ACC112 (cell line): ENCODE measurements at regions not wholly inside any gene's neighbourhood (a gene's known extent, or its start where the extent isn't known, plus 50 kb on each side); places are given as distances from the start of the nearest gene placed in this dataset.

Experiments used
- H2AFZ ChIP-seq: fragments of 200-600 bp; sonication (generic); one replicate; pipeline ENCODE4 v1.6.0; 2017; ENCODE audit warnings: antibody characterized with exemption, low read length; ENCODE audit not compliant: unreplicated experiment
- H3K27ac ChIP-seq: fragments of 200-600 bp; sonication (generic); 2 replicates; pipeline ENCODE4 v1.5.1; 2014; ENCODE audit warnings: low read depth, mild to moderate bottlenecking, antibody characterized with exemption, low read length, moderate library complexity
- H3K27me3 ChIP-seq: fragments of 200-600 bp; sonication (generic); 2 replicates; pipeline ENCODE4 v1.6.1; 2014; ENCODE audit warnings: mild to moderate bottlenecking, antibody characterized with exemption, low read length, moderate library complexity, mixed read lengths; ENCODE audit not compliant: insufficient read depth
- H3K36me3 ChIP-seq: fragments of 200-600 bp; sonication (generic); 2 replicates; pipeline ENCODE4 v1.6.1; 2016; ENCODE audit warnings: mild to moderate bottlenecking, antibody characterized with exemption, low read length, moderate library complexity, mixed read lengths; ENCODE audit not compliant: insufficient read depth
- H3K4me1 ChIP-seq: fragments of 200-600 bp; sonication (generic); one replicate; pipeline ENCODE4 v1.6.1; 2016; ENCODE audit warnings: low read length, mixed read lengths; ENCODE audit not compliant: insufficient read depth, unreplicated experiment, control insufficient read depth
- H3K4me3 ChIP-seq: fragments of 200-600 bp; sonication (generic); 2 replicates; pipeline ENCODE4 v1.5.1; 2014; ENCODE audit warnings: mild to moderate bottlenecking, low read depth, low read length
- H3K79me2 ChIP-seq: fragments of 200-600 bp; sonication (generic); one replicate; pipeline ENCODE4 v1.6.0; 2016; ENCODE audit warnings: low read length; ENCODE audit not compliant: control insufficient read depth, unreplicated experiment, insufficient read depth

GRCh38 chr2:12605936-12606335 lies 110.8 kb upstream of the TRIB2 start:
- Histone ChIP-seq H3K79me2 (no peaks in the 10 kb centered on the region), H3K27me3 (no peaks in the 10 kb centered on the region), H3K27ac (no peak overlapping the region), H3K36me3 (no peaks in the 10 kb centered on the region), H2AFZ (no peak overlapping the region), H3K4me3 (no peak overlapping the region), H3K4me1 (peaks cover 7% of the 10 kb centered on the region)

- H2AFZ ChIP-seq, result peak overlapping the region; percentile 37
- H3K4me1 ChIP-seq, result peaks cover 7% of the 10 kb centered on the region
- no peak overlapping the region for H3K4me3 ChIP-seq
- H3K27ac ChIP-seq, result no peak overlapping the region
- H3K36me3 ChIP-seq, result no peaks in the 10 kb centered on the region
- H3K79me2 ChIP-seq, result no peaks in the 10 kb centered on the region
- no peaks in the 10 kb centered on the region for H3K27me3 ChIP-seq
These were observed 110.2 kb upstream of the TRIB2 start for GRCh38 chr2:12606472-12607000.

GRCh38 chr2:12607971-12608370 lies 108.8 kb upstream of the TRIB2 start:
- Histone ChIP-seq H3K36me3 (no peaks in the 10 kb centered on the region), H3K27ac (no peak overlapping the region), H3K4me1 (peaks cover 7% of the 10 kb centered on the region), H2AFZ (no peak overlapping the region), H3K27me3 (no peaks in the 10 kb centered on the region), H3K79me2 (no peaks in the 10 kb centered on the region), H3K4me3 (no peak overlapping the region)

DNA sequence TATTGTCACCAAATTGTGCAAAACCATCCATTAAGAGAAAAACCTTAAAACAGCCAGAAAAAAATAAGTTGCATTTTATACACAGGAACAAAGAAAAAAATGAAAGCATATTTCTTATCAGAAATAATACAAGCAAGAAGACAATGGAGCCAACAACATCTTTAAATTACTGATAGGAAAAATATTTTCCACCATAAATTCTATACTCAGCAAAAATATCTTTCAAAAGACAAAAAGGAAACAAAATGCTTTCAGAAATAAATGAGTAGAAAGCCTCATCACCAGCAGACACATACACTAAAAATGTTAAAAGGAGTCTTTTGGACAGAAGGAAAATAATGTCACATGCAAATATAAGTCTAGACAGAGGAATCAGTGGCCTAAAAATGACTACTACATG lies 106.4 kb upstream of the TRIB2 start:
- Histone ChIP-seq H3K36me3 (no peaks in the 10 kb centered on the region), H2AFZ (no peak overlapping the region)

GRCh38 chr2:12612168-12612567 lies 104.6 kb upstream of the TRIB2 start:
- H3K27me3 ChIP-seq, result no peaks in the 10 kb centered on the region
- no peaks in the 10 kb centered on the region for H3K4me1 ChIP-seq
- no peak overlapping the region for H3K27ac ChIP-seq
- no peaks in the 10 kb centered on the region for H3K79me2 ChIP-seq
- no peak overlapping the region for H3K4me3 ChIP-seq
- no peak overlapping the region for H2AFZ ChIP-seq
- no peaks in the 10 kb centered on the region for H3K36me3 ChIP-seq

More for the DNA sequence above, 106.4 kb upstream of the TRIB2 start:
- no peaks in the 10 kb centered on the region for H3K79me2 ChIP-seq
- peaks cover 7% of the 10 kb centered on the region for H3K4me1 ChIP-seq
- H3K27ac ChIP-seq, result no peak overlapping the region
- no peak overlapping the region for H3K4me3 ChIP-seq
- no peaks in the 10 kb centered on the region for H3K27me3 ChIP-seq

DNA sequence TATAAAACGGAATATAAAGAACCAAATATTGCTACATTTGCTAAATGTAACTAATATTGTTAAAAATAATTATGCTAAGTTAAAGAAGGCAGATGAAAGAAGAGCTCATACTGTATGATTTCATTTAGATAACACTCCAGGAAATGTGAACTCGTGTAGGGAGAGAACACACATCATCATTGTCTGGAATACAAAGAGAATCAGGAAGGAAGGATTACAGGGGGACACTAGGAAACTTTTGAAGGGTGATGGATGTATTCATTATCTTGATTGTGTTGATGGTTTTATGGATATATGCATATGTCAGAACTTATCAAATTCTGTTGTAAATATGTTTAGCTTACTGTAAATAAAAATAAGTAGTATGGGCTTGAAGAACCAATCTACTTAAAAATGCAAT lies 104.1 kb upstream of the TRIB2 start:
- H3K4me1 ChIP-seq, result no peaks in the 10 kb centered on the region
- no peak overlapping the region for H3K4me3 ChIP-seq
- H2AFZ ChIP-seq, result no peak overlapping the region
- no peaks in the 10 kb centered on the region for H3K27me3 ChIP-seq
- no peaks in the 10 kb centered on the region for H3K79me2 ChIP-seq
- H3K36me3 ChIP-seq, result no peaks in the 10 kb centered on the region
- no peak overlapping the region for H3K27ac ChIP-seq

GRCh38 chr2:12613137-12613835 lies 103.5 kb upstream of the TRIB2 start:
- H3K27ac ChIP-seq, result no peak overlapping the region

DNA sequence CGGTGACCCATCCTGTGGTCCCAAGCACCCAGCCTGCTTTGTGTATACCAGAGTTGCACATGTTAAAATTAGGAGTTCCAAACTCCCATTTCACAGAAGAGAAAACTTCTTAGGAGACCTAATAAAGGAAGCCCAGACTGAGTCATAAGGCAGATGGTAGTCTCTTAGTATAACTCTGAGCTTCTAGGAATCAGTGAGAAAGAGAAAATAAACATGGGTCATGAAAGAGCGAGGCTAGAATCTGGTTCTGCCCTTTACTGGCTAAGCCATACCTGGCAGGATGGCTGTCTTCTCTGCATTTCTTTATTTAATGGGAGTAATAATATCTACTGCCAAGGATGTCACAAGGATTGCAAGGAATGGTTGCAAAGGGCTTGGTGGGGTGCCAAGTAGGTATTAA lies 101.2 kb upstream of the TRIB2 start:
- H3K36me3 ChIP-seq, result no peaks in the 10 kb centered on the region
- no peak overlapping the region for H3K27ac ChIP-seq
- no peaks in the 10 kb centered on the region for H3K79me2 ChIP-seq
- H3K27me3 ChIP-seq, result no peaks in the 10 kb centered on the region
- H3K4me1 ChIP-seq, result peaks cover 13% of the 10 kb centered on the region
- H3K4me3 ChIP-seq, result no peak overlapping the region
- no peak overlapping the region for H2AFZ ChIP-seq

More at GRCh38 chr2:12613137-12613835, 103.5 kb upstream of the TRIB2 start:
- Histone ChIP-seq H3K4me3 (no peak overlapping the region), H3K27me3 (no peaks in the 10 kb centered on the region), H3K4me1 (no peaks in the 10 kb centered on the region), H2AFZ (no peak overlapping the region), H3K36me3 (no peaks in the 10 kb centered on the region), H3K79me2 (no peaks in the 10 kb centered on the region)

- H3K27ac ChIP-seq, result no peak overlapping the region
- no peaks in the 10 kb centered on the region for H3K27me3 ChIP-seq
- H3K4me1 ChIP-seq, result peaks cover 15% of the 10 kb centered on the region
- H3K79me2 ChIP-seq, result no peaks in the 10 kb centered on the region
- no peak overlapping the region for H2AFZ ChIP-seq
- no peaks in the 10 kb centered on the region for H3K36me3 ChIP-seq
- no peak overlapping the region for H3K4me3 ChIP-seq
These were observed 100.1 kb upstream of the TRIB2 start for GRCh38 chr2:12616456-12617156.

DNA sequence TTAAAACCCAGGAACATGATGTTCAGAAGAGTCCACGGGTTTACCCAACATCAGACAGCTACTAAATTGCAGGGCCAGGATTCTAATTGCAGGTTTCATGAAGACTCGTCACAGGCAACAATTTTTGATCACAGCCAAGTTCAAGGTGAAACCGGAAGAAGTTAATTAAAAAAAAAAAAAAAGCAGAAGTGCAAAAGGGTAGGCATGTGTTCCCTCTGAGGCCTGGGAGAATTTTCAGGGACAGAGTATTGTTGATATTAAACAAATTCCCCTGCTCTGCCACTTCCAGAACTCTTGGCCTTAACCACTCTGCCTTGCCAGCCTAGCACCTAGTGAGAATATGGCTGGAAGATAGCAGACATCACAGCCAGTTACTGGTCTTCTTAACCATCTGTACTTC lies 99.4 kb upstream of the TRIB2 start:
- H2AFZ ChIP-seq, result no peak overlapping the region
- H3K4me3 ChIP-seq, result no peak overlapping the region
- no peak overlapping the region for H3K27ac ChIP-seq
- no peaks in the 10 kb centered on the region for H3K79me2 ChIP-seq
- H3K36me3 ChIP-seq, result no peaks in the 10 kb centered on the region
- peaks cover 15% of the 10 kb centered on the region for H3K4me1 ChIP-seq
- H3K27me3 ChIP-seq, result no peaks in the 10 kb centered on the region

DNA sequence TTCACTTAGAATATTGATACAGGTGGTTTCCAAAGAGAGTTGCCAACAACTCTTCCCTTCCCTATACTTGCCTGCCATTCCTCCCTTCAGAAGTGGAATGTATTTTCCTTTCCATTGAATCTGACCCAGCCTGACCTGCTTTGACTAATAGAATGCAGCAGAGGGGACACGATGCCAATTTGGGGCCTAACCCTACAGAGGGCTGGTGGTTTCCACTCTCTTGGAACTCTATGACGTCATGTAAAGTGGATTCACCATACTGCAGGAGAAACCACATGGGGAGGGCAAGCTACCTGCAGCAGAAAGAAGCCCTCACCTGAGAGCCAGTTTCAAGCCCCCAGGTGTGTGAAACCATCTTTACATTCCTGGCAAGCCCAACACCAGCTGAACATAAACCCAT lies 98.9 kb upstream of the TRIB2 start:
- H3K27ac ChIP-seq, result no peak overlapping the region
- H3K79me2 ChIP-seq, result no peaks in the 10 kb centered on the region
- no peak overlapping the region for H2AFZ ChIP-seq
- no peaks in the 10 kb centered on the region for H3K36me3 ChIP-seq
- no peaks in the 10 kb centered on the region for H3K27me3 ChIP-seq
- H3K4me1 ChIP-seq, result peaks cover 15% of the 10 kb centered on the region
- H3K4me3 ChIP-seq, result no peak overlapping the region
